Neural progenitor cell (in vitro differentiated cells): ENCODE measurements at regions not wholly inside any gene's neighbourhood (a gene's known extent, or its start where the extent isn't known, plus 50 kb on each side); places are given as distances from the start of the nearest gene placed in this dataset.

Experiments used
- DNase-seq: peaks from one replicate; pipeline ENCODE4 v3.0.0-alpha.2; 2016; ENCODE audit warnings: low spot score
- H2AFZ ChIP-seq: fragments of 200-600 bp; sonication (generic); replicated peaks from 2 replicates; pipeline ENCODE4 v1.6.1; 2016; ENCODE audit warnings: antibody characterized with exemption
- H3F3A ChIP-seq: fragments of 200-600 bp; sonication (generic); 2 replicates; pipeline ENCODE4 v1.6.1; 2016; ENCODE audit warnings: antibody characterized with exemption, low read depth
- H3K27ac ChIP-seq: fragments of 200-600 bp; sonication (generic); 2 replicates; pipeline ENCODE4 v1.5.1; 2016; ENCODE audit warnings: mild to moderate bottlenecking
- H3K27me3 ChIP-seq: fragments of 200-600 bp; sonication (generic); 2 replicates; pipeline ENCODE4 v1.6.1; 2016; ENCODE audit warnings: mild to moderate bottlenecking, moderate library complexity
- H3K36me3 ChIP-seq: fragments of 200-600 bp; sonication (generic); 2 replicates; pipeline ENCODE4 v1.5.1; 2016
- H3K4me1 ChIP-seq: fragments of 200-600 bp; sonication (generic); 2 replicates; pipeline ENCODE4 v1.6.1; 2016; ENCODE audit warnings: mixed run types
- H3K4me2 ChIP-seq: fragments of 200-600 bp; sonication (generic); 2 replicates; pipeline ENCODE4 v1.6.1; 2016
- H3K4me3 ChIP-seq: fragments of 200-600 bp; sonication (generic); 2 replicates; pipeline ENCODE4 v1.5.1; 2016
- H3K79me2 ChIP-seq: fragments of 200-600 bp; sonication (generic); 2 replicates; pipeline ENCODE4 v1.6.1; 2016; ENCODE audit warnings: low read depth
- H3K9ac ChIP-seq: fragments of 200-600 bp; sonication (generic); 2 replicates; pipeline ENCODE4 v1.6.1; 2016
- H3K9me3 ChIP-seq: fragments of 200-600 bp; sonication (generic); 2 replicates; pipeline ENCODE4 v1.5.1; 2016; ENCODE audit warnings: low read depth
- H4K20me1 ChIP-seq: fragments of 200-600 bp; sonication (generic); 2 replicates; pipeline ENCODE4 v1.6.1; 2016; ENCODE audit warnings: low read depth
- H3K27ac Mint-ChIP-seq: 3 replicates; pipeline ENCODE4 v1.8.0; 2021; ENCODE audit warnings: mixed read lengths
- H3K27me3 Mint-ChIP-seq: 2 replicates; pipeline ENCODE4 v1.8.0; 2022; ENCODE audit warnings: low read depth, mild to moderate bottlenecking, inconsistent platforms, moderate library complexity, mixed read lengths; ENCODE audit not compliant: insufficient read depth
- H3K36me3 Mint-ChIP-seq: 3 replicates; pipeline ENCODE4 v1.8.0; 2021; ENCODE audit warnings: mixed read lengths
- H3K4me1 Mint-ChIP-seq: 3 replicates; pipeline ENCODE4 v1.8.0; 2021; ENCODE audit warnings: mixed read lengths
- H3K4me3 Mint-ChIP-seq: 3 replicates; pipeline ENCODE4 v1.8.0; 2021; ENCODE audit warnings: mild to moderate bottlenecking, moderate library complexity, mixed read lengths
- H3K9me3 Mint-ChIP-seq: 3 replicates; pipeline ENCODE4 v1.8.0; 2020; ENCODE audit warnings: mixed read lengths
- EZH2 ChIP-seq: fragments of 200-600 bp; sonication (generic); IDR thresholded peaks from 2 replicates; pipeline ENCODE4 v1.6.1; 2017; ENCODE audit warnings: antibody characterized with exemption, mild to moderate bottlenecking, moderate library complexity
- EZH2phosphoT487 ChIP-seq: fragments of 200-600 bp; sonication (generic); IDR thresholded peaks from 2 replicates; pipeline ENCODE4 v1.6.1; 2017; ENCODE audit warnings: antibody characterized with exemption
- TF ChIP-seq, protein P1 (sequence below): fragments of 200-600 bp; sonication (generic); IDR thresholded peaks from 2 replicates; pipeline ENCODE4 v1.5.1; 2017; ENCODE audit warnings: antibody characterized with exemption, mild to moderate bottlenecking

DNA sequence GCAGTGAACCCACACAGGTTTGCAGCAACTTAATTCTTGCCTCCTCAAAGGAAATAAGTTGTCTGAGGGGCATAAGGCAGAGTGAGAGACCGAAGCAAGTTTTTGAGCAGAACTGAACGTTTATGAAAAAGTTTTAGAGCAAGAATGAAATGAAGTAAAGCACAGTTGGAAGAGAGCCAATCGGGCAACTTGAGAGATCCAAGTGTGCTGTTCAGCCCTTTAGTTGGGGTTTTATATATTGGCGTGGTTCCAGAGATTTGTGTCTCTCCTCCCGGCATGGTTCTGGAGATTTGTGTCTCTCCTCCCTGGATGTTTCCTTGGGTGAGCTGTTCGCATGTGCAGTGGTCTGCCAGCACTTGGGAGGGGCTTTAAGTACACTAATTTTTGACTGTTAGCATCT, 141.4 kb upstream of the DGKB start:
- Mint-ChIP-seq H3K9me3 (no peaks in the 10 kb centered on the region), H3K4me1 (no peaks in the 10 kb centered on the region), H3K27me3 (no peaks in the 10 kb centered on the region), H3K4me3 (no peak overlapping the region), H3K36me3 (no peaks in the 10 kb centered on the region), H3K27ac (no peak overlapping the region)
- Histone ChIP-seq H3K36me3 (no peaks in the 10 kb centered on the region), H3K27me3 (no peaks in the 10 kb centered on the region), H3F3A (no peaks in the 10 kb centered on the region), H2AFZ (no peak overlapping the region), H3K27ac (no peak overlapping the region), H4K20me1 (no peaks in the 10 kb centered on the region), H3K9ac (no peak overlapping the region), H3K4me3 (no peak overlapping the region), H3K9me3 (no peaks in the 10 kb centered on the region), H3K4me2 (no peak overlapping the region), H3K4me1 (no peaks in the 10 kb centered on the region), H3K79me2 (no peaks in the 10 kb centered on the region)
- DNase-seq = no peak
- TF ChIP-seq EZH2 = no peak
- no peak for TF ChIP-seq EZH2phosphoT487
- TF ChIP-seq, protein P1, sequence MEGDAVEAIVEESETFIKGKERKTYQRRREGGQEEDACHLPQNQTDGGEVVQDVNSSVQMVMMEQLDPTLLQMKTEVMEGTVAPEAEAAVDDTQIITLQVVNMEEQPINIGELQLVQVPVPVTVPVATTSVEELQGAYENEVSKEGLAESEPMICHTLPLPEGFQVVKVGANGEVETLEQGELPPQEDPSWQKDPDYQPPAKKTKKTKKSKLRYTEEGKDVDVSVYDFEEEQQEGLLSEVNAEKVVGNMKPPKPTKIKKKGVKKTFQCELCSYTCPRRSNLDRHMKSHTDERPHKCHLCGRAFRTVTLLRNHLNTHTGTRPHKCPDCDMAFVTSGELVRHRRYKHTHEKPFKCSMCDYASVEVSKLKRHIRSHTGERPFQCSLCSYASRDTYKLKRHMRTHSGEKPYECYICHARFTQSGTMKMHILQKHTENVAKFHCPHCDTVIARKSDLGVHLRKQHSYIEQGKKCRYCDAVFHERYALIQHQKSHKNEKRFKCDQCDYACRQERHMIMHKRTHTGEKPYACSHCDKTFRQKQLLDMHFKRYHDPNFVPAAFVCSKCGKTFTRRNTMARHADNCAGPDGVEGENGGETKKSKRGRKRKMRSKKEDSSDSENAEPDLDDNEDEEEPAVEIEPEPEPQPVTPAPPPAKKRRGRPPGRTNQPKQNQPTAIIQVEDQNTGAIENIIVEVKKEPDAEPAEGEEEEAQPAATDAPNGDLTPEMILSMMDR = no peak

DNA sequence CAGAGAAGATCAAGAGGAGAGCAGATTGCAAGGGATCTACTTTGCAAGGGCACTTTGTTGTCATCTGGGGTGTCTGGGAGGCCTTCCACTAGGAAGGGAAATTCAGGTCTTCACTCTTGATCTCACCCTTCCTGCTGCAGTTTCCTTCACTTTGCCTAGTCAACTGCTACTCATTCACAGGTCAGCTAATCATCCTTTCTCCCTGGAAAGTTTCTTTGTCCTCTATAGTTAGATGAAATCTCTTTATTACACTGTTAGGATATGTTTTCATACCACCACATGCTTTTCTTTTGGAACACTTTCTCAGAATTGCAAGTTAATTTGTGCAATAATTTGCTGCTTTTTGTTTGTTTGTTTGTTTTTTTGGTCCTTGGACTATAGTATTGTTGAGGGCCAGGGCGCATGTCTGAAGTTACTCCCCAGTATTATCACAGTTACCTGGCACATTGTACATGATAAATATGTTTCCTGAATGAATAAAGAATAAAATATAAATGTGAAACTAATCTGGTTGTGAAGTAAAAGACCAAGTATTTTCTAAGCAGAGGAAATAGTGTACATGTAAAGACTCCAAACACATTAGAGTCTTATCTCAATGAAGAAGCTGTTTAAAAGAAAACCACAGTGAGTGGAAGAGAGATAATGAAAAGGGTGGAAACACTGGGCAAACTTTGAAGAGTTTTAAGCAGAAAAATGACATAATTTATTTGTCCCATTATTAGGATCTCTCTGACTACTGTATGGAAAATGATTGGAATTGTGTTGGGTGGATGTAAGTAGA, 139.9 kb upstream of the DGKB start:
- no peak overlapping the region for H3K9ac ChIP-seq
- Mint-ChIP-seq H3K4me3 (no peak overlapping the region), H3K36me3 (no peaks in the 10 kb centered on the region), H3K4me1 (no peaks in the 10 kb centered on the region), H3K9me3 (no peaks in the 10 kb centered on the region), H3K27ac (no peak overlapping the region), H3K27me3 (no peaks in the 10 kb centered on the region)
- no peaks in the 10 kb centered on the region for H3K4me1 ChIP-seq
- H3K79me2 ChIP-seq = no peaks in the 10 kb centered on the region
- no peak overlapping the region for H2AFZ ChIP-seq
- no peak for DNase-seq
- H3F3A ChIP-seq = no peaks in the 10 kb centered on the region
- H3K27ac ChIP-seq = no peak overlapping the region
- TF ChIP-seq EZH2 = no peak
- TF ChIP-seq, protein P1 = no peak
- TF ChIP-seq EZH2phosphoT487 = no peak
- no peak overlapping the region for H3K4me3 ChIP-seq
- H3K9me3 ChIP-seq = no peaks in the 10 kb centered on the region
- H3K36me3 ChIP-seq = no peaks in the 10 kb centered on the region
- no peaks in the 10 kb centered on the region for H4K20me1 ChIP-seq
- no peak overlapping the region for H3K4me2 ChIP-seq
- H3K27me3 ChIP-seq = no peaks in the 10 kb centered on the region

DNA sequence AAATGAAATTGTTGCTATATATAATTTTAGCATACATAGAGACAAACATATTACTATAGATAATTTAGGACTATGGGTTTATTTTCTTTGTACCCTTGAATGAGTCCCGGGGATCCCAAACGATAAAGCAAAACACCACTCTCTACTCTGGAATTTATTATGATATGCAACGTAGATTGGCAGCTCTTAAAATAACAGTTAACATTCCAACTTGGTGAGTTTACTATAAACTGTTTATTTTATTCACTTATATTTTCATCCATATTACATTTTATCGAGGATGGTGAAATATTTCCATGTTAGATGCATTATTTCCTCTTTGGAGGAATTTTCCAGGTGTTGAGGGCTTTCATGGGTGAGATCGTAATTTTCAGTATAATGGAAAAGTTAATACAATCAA, 138.7 kb upstream of the DGKB start:
- no peak overlapping the region for H2AFZ ChIP-seq
- no peak overlapping the region for H3K4me2 ChIP-seq
- no peak overlapping the region for H3K9ac ChIP-seq
- no peak overlapping the region for H3K4me3 ChIP-seq
- H3K27ac Mint-ChIP-seq = no peak overlapping the region
- H3K27me3 ChIP-seq = no peaks in the 10 kb centered on the region
- no peaks in the 10 kb centered on the region for H4K20me1 ChIP-seq
- TF ChIP-seq EZH2phosphoT487 (no peak), EZH2 (no peak)
- no peak for DNase-seq
- H3K27me3 Mint-ChIP-seq = no peaks in the 10 kb centered on the region
- no peaks in the 10 kb centered on the region for H3K79me2 ChIP-seq
- H3K4me3 Mint-ChIP-seq = no peak overlapping the region
- H3K27ac ChIP-seq = no peak overlapping the region
- H3K36me3 ChIP-seq = no peaks in the 10 kb centered on the region
- H3K4me1 ChIP-seq = no peaks in the 10 kb centered on the region
- no peaks in the 10 kb centered on the region for H3K9me3 Mint-ChIP-seq
- H3K36me3 Mint-ChIP-seq = no peaks in the 10 kb centered on the region
- H3K4me1 Mint-ChIP-seq = no peaks in the 10 kb centered on the region
- no peaks in the 10 kb centered on the region for H3K9me3 ChIP-seq
- H3F3A ChIP-seq = no peaks in the 10 kb centered on the region

DNA sequence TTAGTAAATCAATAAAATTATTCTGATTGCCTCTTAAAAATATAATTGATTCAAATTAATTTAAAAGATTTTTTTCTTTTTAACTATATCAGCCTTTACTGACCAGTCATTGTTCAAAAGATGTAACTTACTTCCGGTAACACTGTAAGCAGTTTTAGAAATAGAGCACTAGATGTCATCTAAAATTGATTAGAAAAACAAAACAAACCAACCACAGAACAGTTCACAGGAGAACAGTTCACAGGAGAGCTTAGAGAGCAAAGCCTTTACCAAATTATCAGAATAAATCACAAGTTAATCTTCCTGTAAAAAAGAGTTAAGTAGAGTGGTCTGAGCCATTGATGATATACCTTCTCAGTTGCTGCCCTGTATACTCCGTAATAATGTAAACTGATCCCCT, 133.3 kb upstream of the DGKB start:
- no peaks in the 10 kb centered on the region for H3K9me3 Mint-ChIP-seq

More for the DNA sequence above, 133.3 kb upstream of the DGKB start:
- Histone ChIP-seq H3K4me2 (no peak overlapping the region), H3K4me3 (no peak overlapping the region), H3K27ac (no peak overlapping the region), H3K36me3 (no peaks in the 10 kb centered on the region), H3K9me3 (no peaks in the 10 kb centered on the region), H3K27me3 (no peaks in the 10 kb centered on the region), H2AFZ (no peak overlapping the region), H4K20me1 (no peaks in the 10 kb centered on the region), H3K79me2 (no peaks in the 10 kb centered on the region), H3K9ac (no peak overlapping the region), H3F3A (no peaks in the 10 kb centered on the region), H3K4me1 (no peaks in the 10 kb centered on the region)
- no peak overlapping the region for H3K4me3 Mint-ChIP-seq
- no peaks in the 10 kb centered on the region for H3K4me1 Mint-ChIP-seq
- no peaks in the 10 kb centered on the region for H3K27me3 Mint-ChIP-seq
- H3K27ac Mint-ChIP-seq = no peak overlapping the region
- no peak for DNase-seq
- TF ChIP-seq EZH2 = no peak
- no peak for TF ChIP-seq EZH2phosphoT487
- TF ChIP-seq, protein P1 = no peak
- H3K36me3 Mint-ChIP-seq = no peaks in the 10 kb centered on the region
